Left colon (tissue), 2 donors: ENCODE measurements at regions not wholly inside any gene's neighbourhood (a gene's known extent, or its start where the extent isn't known, plus 50 kb on each side); places are given as distances from the start of the nearest gene placed in this dataset.

Experiments
- ATAC-seq: fragments of 200-7000 bp; cut with Tn5 transposase; one replicate; pipeline ENCODE4 v1.9.1; 2020; ENCODE audit warnings: mild to moderate bottlenecking, moderate library complexity
- DNase-seq, 2 donors: peaks; one replicate each; pipeline ENCODE4 v3.0.0-alpha.2; 2020
- intact Hi-C, 2 donors: fragments of 100-400 bp; cut with DNase I in 1 of 2; cut with micrococcal nuclease in 1 of 2; formaldehyde crosslinking; loops; one replicate each; pipeline versions ENCODE4 v1.11.2 to v1.14.0; 2022; cut with DNase I, micrococcal nuclease
- donor health status: DM: no; HTN: no; CAD: no.
- donor health status: DM: yes; HTN: yes; CAD: no.

DNA sequence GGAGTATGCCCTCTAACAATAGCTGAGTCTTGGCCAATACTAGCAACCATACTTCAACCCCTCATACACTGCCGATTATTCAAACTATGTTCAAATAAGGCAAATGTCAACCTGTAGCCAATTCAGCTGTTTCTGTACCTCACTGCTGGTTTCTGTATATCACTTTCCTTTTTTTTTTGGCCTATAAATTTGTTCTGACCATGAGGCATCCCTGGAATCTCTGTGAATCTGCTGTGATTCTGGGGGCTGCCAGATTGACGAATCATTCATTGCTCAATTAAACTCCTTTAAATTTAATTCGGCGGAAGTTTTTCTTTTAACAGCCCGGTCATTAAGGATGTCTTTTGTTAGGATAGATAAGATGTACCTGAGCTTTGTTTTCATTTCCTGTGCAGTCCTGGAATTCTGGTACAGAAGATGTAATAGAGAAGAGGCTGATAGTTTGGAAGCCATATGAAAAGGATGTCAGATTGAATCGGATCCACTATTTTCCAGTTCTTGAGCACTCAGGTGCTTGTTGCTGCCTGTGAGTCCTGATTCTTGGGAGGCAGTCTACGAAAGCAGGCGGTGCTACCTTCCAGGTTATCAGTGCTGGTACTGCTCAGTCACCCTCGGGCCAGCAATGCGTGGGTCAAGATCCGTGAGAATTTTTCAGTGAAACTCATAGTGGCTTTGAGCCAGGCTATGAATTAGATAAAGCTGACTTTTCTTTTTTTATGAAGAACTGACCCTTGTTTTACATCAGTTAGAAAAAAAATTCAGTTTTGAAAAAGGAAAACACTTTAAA, 106.2 kb upstream of the TUT7 start:
- intact Hi-C loops: no loop called here
- ATAC-seq (no peak), DNase-seq (no peak)

DNA sequence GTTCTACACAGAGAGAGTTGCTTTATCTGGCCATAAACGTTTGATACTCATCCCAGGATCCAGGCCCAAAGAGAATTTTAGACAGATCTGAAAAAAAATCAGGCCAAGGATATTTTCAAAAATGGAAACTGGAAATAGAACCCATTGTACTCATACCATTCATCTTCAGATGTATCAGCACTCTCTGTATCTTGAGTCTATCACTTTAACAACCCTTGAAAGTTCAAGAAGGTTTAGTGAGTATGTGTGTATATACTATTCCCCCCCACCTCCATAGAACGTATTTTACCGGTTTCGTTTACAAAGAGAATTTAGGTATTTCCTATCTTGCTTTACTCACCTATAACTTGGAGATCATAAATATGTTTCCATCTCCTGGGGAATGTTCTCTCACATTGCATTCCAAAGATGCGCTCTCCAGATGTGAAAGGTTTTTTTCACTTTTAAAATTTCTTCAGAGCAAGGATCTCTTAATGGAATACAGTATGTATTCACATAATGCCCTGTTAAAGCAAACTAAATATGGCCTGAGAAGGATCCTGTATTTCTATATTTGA, 105.5 kb upstream of the TUT7 start:
- DNase-seq (no peak), ATAC-seq (no peak)
- intact Hi-C loops: no loop called here

DNA sequence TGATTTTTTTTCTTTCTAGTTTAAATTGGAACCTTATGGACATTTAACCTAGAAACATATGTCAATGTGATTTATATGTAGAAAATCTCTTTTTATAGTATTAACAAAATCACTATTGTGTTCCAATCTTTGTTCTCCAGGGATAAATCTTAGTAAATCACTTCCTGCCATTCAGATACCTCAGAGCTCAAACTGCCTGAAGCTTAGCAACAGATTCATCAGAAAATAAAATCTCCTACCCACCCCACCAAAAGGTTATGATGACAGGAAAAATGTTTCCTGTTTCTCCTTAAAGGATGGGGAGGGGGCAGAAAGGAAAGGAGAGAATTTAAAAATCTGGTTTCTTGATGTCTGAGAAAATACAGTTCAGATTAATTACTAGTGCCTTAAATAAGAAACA, 105.0 kb upstream of the TUT7 start:
- no peak for DNase-seq
- intact Hi-C loops: no loop called here
- ATAC-seq: no peak

DNA sequence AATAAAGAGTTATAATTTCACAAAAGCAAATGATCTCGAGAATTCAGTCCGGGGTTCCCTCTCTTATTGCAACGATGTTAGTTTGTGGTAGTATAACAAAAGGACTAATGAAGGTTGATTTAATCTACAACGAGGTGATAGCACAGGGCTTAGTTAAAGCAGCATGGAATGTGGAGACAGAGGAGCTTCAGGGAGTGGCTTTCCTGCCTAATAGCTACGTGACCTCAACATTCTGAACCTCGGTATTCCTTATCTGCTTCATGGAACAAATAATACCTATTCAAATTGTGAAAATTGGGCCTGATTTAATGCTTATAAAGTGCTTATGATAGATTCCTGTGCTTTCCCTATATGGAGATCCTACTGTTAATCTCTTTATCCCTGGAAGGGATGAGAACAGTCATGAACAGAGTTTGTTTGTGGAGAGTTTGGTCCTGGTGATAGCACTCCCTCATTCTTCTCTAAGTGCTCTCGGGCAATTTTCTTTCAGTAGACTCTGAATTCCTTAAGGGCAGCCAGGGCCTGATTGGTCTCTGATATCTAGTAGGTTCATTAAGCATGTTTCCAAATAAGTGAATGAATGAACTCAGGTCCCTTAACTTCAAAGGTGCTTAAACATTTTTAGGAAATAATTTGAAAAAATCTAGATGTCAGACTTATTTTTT, 104.1 kb upstream of the TUT7 start:
- intact Hi-C loops: no loop called here
- DNase-seq: no peak
- no peak for ATAC-seq

DNA sequence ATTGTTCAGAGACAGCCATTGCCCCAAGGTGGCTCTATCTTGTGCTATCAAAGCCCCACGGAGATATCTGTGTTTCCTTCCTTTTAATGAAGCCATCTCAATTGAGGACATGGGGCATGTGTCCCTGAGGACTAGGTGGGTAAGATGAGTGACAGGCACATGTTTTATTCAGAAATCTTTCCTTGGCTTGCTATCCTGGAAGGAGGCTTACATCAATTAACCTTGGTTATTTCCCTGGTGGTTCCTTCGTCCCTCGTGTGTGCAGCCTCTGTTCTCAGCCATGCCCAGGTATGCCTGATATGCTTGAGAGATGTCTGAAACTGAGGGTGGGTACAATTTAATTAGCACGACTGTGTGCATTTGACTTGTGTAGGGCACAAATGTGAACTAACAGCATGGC, 102.2 kb upstream of the TUT7 start:
- ATAC-seq (no peak), DNase-seq (no peak)
- intact Hi-C loops: no loop called here

DNA sequence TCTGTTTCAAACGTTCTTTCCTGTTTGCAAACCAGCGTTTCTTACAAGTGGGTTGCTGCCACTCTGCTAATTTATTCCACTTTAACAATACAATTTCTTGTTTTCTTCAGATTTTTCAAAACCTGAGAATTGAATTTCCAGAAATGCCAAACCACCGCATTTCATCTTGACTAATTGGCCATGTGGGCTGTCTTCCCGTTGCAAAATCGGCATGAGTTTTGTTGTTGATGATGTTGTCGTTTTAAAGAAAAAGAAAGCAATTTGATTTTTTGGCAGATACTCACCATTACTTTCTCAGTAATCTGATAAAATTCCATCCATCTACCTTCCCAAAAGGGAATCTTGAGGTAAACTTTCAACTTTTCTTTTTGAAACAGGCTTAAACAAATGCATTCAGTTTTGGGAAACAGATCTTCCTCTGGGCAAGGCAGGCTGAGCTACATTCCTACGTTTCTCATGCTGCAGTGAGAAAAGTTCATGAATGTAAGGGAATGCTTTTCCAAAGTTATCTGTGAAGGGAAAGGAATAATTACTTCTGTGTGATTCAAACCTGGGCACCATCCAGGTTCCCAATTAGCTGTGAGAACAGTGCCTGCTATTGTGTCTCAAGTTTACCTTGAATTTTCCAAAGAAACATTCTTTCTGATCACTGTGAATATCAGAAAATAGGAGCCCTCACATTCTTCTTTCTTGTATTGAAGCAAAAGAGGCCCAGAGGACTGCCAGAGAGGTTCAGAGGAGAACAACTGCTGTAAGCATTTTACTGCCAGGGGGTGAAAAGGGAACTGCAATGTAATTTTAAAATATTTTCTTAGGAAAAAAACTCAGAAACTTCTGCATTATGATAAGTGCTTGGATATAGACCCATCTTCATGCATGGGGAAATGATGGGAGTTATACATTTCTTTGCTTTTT, 100.7 kb upstream of the TUT7 start:
- no peak for DNase-seq
- ATAC-seq: no peak
- intact Hi-C loops: no loop called here

DNA sequence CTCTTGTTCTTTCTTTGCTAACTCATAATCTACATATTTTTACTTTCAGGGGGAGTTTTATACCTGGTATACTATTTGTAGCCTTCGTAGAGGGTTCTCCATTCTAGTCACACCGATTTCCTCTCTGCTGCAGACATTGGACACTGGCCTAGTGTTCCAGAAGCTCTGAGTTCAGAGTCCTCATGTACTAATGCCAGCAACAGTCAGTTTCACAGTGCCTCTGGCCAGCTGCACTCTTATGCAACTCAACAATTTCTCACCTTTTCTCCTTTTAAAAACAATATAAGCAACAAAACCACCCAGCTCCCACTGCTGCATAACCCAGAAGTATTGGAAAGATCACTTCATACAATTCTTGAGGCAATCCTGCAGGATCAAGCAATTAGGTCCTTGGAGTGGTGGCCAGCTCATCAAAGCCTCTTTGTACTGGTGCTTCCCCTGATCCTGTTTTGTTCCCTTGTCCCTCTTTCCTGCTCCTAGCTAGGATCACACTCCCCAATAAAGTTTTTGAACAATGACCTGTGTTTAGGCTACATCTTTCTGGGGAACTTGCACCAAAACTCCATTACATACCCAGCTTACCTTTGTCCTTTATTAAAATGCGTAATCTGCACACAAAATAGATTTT, 98.1 kb upstream of the TUT7 start:
- DNase-seq: no peak
- intact Hi-C loops: no loop called here
- no peak for ATAC-seq

DNA sequence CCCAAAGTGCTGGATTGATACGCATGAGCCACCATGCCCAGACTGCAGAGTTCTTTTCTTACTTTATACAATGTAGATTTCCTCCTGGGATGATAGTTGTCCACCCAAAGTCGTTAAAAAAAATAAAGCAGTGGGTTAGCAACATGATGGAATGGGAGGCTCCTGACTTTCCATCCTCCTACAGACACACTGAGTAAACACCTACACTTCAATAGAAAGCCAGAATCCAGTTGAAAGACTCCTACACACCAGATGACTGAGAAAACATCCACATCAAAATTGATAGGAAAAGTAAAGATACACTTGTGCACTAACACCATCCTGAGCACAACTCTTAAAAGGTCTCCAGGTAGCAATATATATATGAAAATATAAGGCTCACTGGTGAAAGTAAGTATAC, 95.0 kb upstream of the TUT7 start:
- ATAC-seq (no peak), DNase-seq (no peak)
- intact Hi-C loops: no loop called here

DNA sequence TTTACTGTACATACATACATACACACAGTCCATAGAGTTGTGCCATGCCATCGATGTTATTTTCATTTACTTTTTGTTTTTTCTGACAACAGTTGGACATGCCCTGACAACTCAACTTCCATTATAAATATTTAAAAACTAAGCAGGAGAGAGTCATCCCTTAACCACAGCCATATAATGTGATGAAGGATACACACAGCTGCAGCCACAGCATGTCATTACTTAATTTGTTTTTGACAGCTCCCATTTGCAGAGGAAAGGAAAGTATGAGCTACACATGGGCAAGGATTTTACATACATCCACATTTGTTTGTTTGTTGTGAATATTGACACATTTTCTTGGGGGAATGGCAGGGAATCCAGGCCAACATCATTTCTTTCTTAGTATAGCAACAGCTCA, 91.5 kb upstream of the TUT7 start:
- ATAC-seq (no peak), DNase-seq (no peak)
- intact Hi-C loops: no loop called here

DNA sequence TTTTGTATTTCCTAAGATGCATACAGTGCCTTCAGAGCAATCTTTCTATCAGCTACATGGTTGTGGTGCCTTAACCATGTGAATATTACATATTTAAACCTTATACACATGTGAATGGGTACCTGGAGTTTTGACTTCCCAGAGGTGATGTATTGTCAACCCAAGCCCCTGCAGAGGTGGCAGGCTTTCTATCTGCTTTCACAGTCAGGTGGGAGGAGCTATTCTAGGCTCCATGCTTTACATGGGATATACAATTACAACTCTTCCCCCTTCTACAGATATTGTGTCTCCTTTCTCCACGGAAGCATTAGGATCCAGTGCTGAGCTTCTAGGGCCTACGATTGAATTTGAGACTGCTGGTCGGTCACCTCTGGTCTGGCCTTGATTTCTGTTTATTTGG, 89.8 kb upstream of the TUT7 start:
- DNase-seq (no peak), ATAC-seq (no peak)
- intact Hi-C loops: no loop called here

DNA sequence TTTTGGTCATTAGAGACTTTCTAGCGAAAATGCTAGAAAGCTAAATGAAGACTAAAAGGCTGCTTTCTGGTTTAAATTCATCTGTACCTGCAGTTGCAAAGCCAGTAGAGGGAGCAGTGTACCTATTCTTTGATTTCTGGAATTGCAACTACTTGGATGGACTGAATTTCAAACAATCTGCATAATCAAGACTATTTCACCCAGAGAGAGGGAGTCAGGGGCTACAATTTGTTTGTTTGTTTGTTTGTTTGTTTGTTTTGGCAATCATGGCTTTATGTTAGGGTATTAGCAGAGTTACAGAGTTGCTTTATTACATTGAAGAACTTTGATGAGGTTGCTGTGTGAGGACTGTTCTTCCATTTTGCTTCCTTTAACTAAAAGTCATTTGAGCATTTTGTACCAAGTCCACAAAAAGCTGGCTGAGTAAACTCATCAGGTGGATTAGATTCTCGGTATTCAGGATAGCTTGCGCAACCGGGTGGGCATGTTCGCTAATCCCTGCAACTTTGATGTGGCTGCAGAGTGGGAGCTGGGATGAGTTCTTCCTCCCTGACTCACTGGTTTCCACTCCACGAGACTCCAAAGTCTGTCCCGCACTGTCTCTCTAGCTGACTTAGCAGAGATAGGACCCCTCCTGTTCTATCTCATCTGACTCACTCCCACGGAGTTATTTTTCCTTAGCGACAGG, 80.0 kb upstream of the TUT7 start:
- no peak for DNase-seq
- ATAC-seq: no peak
- intact Hi-C loops: loop anchor here (5.0 to 10.0 kb wide), 2 partner anchors 881 to 893 kb away; no protein-coding TSS in a partner anchor

DNA sequence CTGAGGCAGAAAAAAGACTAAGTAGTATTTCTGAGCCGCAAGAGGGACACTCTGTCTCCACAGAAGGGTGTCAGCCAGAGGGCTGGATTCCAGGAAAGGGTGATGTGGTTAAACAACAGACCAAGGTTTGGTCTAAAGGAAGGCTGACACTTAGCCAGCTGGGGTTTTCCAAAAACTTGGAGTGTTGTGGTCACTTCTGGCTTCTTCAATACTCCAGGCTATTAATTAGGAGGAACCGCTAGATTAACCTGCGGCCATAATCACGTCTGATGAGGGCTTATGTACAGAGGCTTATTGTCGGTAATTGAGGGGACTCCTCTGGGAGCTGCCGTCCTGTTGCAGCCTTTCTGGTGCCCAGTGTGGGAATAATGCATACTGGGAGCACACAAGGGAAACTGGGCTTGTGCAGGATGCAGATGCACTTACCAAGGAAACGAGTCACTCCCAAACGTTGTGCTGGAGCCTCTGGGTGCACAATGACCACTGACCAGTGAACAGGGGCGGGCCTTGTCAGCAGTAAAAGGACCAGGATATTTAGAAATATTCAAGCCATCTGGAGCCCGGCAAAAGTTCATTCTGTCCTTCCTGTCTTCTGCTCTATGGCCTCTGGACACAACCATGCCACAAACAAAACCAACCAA, 70.2 kb upstream of the TUT7 start:
- ATAC-seq: no peak
- no peak for DNase-seq
- intact Hi-C loops: no loop called here

DNA sequence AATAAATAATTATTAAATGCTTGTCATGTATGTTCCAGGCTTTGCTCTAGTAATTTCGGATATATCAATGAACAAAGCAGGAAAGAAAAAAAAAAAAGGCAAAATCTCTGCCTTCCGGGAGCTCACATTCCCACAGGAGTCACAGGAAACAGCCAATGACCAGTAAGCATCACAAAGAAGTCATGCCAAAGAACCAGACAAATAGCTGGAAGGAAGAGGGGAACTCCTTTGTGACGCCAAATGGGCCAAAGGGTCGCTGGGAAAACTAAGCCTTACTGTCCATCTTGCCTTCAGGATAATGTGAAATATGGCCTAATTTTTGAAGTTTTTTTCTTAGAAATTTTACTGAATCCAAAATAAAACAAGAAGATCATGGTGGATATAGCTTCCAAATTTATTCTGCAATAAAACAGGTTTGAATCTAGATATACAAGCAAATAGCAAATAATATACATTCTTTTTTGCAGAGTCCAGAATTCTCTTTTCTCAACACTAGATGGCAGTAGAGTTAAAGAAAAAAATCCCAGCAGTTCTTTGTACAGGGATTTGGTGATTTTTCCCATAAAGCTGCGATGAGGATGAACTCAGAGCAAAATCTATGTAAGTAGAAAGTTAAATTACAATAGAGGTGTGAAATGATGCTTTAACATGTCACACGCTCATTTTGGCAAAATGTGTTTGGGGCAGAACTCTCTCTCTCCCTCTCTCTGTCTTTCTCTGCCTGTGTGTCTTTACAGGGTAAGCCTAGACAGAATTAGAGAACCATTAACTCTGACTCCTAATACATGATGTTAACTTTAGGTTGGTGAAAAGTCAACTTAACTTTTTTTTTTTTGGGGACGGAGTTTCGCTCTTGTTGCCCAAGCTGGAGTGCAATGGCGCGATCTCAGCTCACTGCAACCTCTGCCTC, 60.0 kb upstream of the TUT7 start:
- ATAC-seq (no peak), DNase-seq (no peak)
- intact Hi-C loops: no loop called here

DNA sequence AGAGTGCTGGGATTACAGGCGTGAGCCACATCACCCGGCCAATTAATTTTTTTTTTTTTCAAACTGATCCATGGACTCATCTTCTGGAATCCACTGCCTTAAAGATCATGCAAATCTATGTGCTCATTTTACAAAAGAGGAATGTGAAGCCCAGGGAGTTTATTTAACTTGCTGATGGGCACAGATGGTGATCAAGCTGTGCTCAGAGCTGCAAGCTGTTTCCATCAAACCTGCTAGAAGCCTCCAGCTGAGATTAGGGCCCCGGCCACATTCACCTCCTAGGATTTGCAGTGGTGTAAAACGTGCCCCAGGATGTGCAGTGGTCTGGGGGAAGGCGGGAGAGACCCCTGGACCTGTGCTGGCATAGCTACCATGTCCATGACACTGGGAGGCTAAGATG, 56.1 kb upstream of the TUT7 start:
- DNase-seq: no peak
- no peak for ATAC-seq
- intact Hi-C loops: no loop called here

DNA sequence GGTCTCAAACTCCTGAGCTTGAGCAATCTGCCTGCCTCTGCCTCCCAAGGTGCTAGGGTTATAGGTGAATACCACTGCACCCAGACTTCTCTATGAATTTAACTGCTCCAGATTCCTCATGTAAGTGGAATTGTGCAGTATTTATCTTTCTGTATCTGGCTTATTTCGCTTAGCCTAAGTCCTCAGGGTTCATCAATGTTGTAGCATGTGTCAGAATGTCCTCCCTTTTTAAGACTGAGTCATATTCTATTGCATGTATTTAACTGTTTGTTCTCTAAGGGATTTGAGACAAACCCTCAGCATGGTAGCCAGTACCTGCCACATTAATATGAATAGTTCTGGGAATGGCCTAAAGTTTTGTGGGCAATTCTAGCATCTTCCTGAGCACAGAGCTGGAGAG, 53.9 kb upstream of the TUT7 start:
- no peak for DNase-seq
- intact Hi-C loops: no loop called here
- no peak for ATAC-seq

DNA sequence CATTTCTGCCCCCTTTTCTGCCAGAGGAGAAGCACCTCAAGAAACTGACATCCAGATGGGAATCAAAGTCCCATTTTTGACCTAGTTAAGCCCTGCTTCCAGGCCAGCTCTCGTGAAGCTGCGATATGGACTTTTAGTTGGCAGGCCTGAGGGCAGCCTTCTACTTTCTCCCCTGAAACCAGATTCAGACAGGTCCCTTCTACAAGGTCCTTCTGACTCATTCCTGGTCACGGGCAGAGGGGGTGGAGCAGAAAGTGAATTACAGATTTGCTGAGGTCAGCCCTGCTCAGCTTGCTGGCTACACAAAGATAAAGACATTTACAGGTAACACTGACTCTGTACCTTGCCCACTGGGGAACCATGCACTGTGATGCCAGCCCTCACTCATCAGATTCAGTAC, 52.8 kb upstream of the TUT7 start:
- intact Hi-C loops: no loop called here
- DNase-seq: no peak
- ATAC-seq: no peak

DNA sequence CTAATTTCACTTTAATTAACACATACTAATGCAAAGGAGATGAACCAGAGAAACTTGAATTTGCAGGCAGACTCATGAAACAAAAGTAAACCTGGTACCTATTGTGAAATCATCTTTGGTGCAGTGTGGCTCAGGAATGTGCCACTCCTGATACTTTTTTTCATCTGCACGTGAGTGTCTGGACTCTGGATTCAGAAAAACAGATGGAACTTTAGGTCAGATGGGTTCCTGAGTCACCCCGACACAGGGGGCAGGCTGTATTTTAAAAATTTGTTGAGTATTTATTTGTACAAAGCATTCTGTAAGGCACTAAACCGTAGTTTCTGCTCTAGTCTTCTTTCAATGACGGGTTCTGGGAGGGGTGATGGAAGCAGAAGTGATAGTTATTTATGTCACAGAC, 52.2 kb upstream of the TUT7 start:
- intact Hi-C loops: no loop called here
- ATAC-seq: no peak

More for the DNA sequence above, 52.2 kb upstream of the TUT7 start:
- DNase-seq: no peak
